Panc1 (cell line): ENCODE measurements at regions not wholly inside any gene's neighbourhood (a gene's known extent, or its start where the extent isn't known, plus 50 kb on each side); places are given as distances from the start of the nearest gene placed in this dataset.

Experiments
- ATAC-seq: fragments of 200-7000 bp; cut with Tn5 transposase; 2 replicates; pipeline ENCODE4 v1.9.1; 2020; ENCODE audit warnings: mild to moderate bottlenecking, moderate library complexity
- BruUV-seq: library from RNA; stranded (reverse); fragments of 400-500 nt; replicated peaks from 2 replicates; lab custom pipeline; 2021; lab: Mats Ljungman, UMichigan
- CTCF ChIA-PET: fragments of 300-600 bp; sonication (Branson Sonifier 250); formaldehyde crosslinking; loops from one replicate; lab custom pipeline; 2022; ENCODE audit warnings: antibody characterized with exemption; lab: Charles Lee
- POLR2A ChIA-PET: fragments of 300-600 bp; sonication (Branson Sonifier 250); formaldehyde crosslinking; loops from one replicate; lab custom pipeline; 2022; ENCODE audit warnings: antibody characterized with exemption; lab: Charles Lee
- DNase-seq: peaks from one replicate; pipeline ENCODE4 v3.0.0-alpha.2; 2010; ENCODE audit warnings: low read depth, low spot score
- H3K27ac ChIP-seq: 2 replicates; pipeline ENCODE4 v1.5.1; 2011; ENCODE audit warnings: mild to moderate bottlenecking, low read length, inconsistent platforms
- H3K27me3 ChIP-seq: fragments of 200-500 bp; sonication (Bioruptor generic); 2 replicates; pipeline ENCODE4 v1.6.0; 2014; ENCODE audit warnings: low read length, inconsistent platforms; ENCODE audit not compliant: control insufficient read depth, insufficient read depth
- H3K36me3 ChIP-seq: fragments of 200-500 bp; sonication (Bioruptor generic); 2 replicates; pipeline ENCODE4 v1.5.1; 2014; ENCODE audit warnings: inconsistent platforms, mild to moderate bottlenecking, low read length, moderate library complexity; ENCODE audit not compliant: control insufficient read depth, insufficient read depth
- H3K4me1 ChIP-seq: 2 replicates; pipeline ENCODE4 v1.5.1; 2011; ENCODE audit warnings: inconsistent platforms, mild to moderate bottlenecking, low read length, moderate library complexity; ENCODE audit not compliant: control insufficient read depth, insufficient read depth
- H3K4me3 ChIP-seq, 2 experiments: 2 replicates each; pipeline ENCODE4 v1.5.1; 2011 to 2012; ENCODE audit warnings: low read depth in 2 of 2, low read length in 2 of 2, mild to moderate bottlenecking in 2 of 2, inconsistent platforms in 1 of 2, moderate library complexity in 1 of 2
- H3K9me3 ChIP-seq: fragments of 200-500 bp; sonication (Bioruptor generic); 2 replicates; pipeline ENCODE4 v1.5.1; 2014; ENCODE audit warnings: low read depth, mild to moderate bottlenecking, inconsistent platforms, low read length, moderate library complexity; ENCODE audit not compliant: control insufficient read depth, insufficient read depth
- POLR2AphosphoS5 ChIP-seq: IDR thresholded peaks from 2 replicates; pipeline ENCODE4 v1.6.1; 2012; ENCODE audit warnings: mild to moderate bottlenecking, low read depth, low read length, moderate library complexity
- REST ChIP-seq, 2 experiments: IDR thresholded peaks; 2 replicates each; pipeline ENCODE4 v1.6.1; 2011 to 2012; ENCODE audit warnings: low read depth in 2 of 2, control low read depth in 1 of 2, low read length in 1 of 2, mild to moderate bottlenecking in 1 of 2, moderate library complexity in 1 of 2; ENCODE audit not compliant: insufficient read depth in 1 of 2
- SIN3A ChIP-seq: IDR thresholded peaks from 2 replicates; pipeline ENCODE4 v1.6.1; 2012; ENCODE audit warnings: low read depth, mild to moderate bottlenecking, low read length, moderate library complexity, borderline replicate concordance; ENCODE audit not compliant: insufficient read depth
- TCF7L2 ChIP-seq: IDR thresholded peaks from 2 replicates; pipeline ENCODE4 v1.6.1; 2011; ENCODE audit warnings: mild to moderate bottlenecking, low read depth, low read length, inconsistent platforms
- in situ Hi-C: cut with HindIII; loops from 2 replicates; pipeline ENCODE4 v1.10.0; 2016; ENCODE audit warnings: low sequenced_read_pairs, low pct_unique_long_range_greater_than_20kb
- intact Hi-C: fragments of 100-400 bp; cut with micrococcal nuclease; formaldehyde crosslinking; loops from one replicate; pipeline ENCODE4 v1.10.0; 2022; ENCODE audit not compliant: unreplicated experiment
- TF ChIP-seq, protein P1 (sequence below): fragments of 450-650 bp; IDR thresholded peaks from 2 replicates; pipeline ENCODE4 v1.5.1; 2017; ENCODE audit warnings: mild to moderate bottlenecking

- no peak for DNase-seq
- POLR2A ChIA-PET = no interaction called here
- in situ Hi-C loops (no loop called here), intact Hi-C loops (no loop called here)
- H3K36me3 ChIP-seq = no peaks in the 10 kb centered on the region; the same call in 1 of the 2 replicates
- no peak for ATAC-seq
- no peaks in the 10 kb centered on the region for H3K27me3 ChIP-seq
- TF ChIP-seq POLR2AphosphoS5 = no peak
- TF ChIP-seq REST (IDR thresholded peaks at IDR 0.05; ENCODE audit: insufficient read depth in 1 of 2, low read depth in 2 of 2, low read length in 1 of 2) = no peak
- TF ChIP-seq, protein P1, sequence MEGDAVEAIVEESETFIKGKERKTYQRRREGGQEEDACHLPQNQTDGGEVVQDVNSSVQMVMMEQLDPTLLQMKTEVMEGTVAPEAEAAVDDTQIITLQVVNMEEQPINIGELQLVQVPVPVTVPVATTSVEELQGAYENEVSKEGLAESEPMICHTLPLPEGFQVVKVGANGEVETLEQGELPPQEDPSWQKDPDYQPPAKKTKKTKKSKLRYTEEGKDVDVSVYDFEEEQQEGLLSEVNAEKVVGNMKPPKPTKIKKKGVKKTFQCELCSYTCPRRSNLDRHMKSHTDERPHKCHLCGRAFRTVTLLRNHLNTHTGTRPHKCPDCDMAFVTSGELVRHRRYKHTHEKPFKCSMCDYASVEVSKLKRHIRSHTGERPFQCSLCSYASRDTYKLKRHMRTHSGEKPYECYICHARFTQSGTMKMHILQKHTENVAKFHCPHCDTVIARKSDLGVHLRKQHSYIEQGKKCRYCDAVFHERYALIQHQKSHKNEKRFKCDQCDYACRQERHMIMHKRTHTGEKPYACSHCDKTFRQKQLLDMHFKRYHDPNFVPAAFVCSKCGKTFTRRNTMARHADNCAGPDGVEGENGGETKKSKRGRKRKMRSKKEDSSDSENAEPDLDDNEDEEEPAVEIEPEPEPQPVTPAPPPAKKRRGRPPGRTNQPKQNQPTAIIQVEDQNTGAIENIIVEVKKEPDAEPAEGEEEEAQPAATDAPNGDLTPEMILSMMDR = no peak
- no peak for TF ChIP-seq SIN3A
- TF ChIP-seq TCF7L2 = no peak
- H3K4me3 ChIP-seq = no peak overlapping the region
- H3K9me3 ChIP-seq = no peaks in the 10 kb centered on the region
- no peak overlapping the region for H3K27ac ChIP-seq
- CTCF ChIA-PET = no interaction called here
- BruUV-seq = no TSS peak
- H3K4me1 ChIP-seq = no peaks in the 10 kb centered on the region
These were observed 368.1 kb upstream of the GRIA1 start for GRCh38 chr5:153122403-153122802.

GRCh38 chr5:153130296-153130695 lies 360.2 kb upstream of the GRIA1 start:
- H3K27ac ChIP-seq = no peak overlapping the region
- no peak for TF ChIP-seq REST (IDR thresholded peaks at IDR 0.05; ENCODE audit: insufficient read depth in 1 of 2, low read depth in 2 of 2, low read length in 1 of 2)
- TF ChIP-seq TCF7L2 = no peak
- TF ChIP-seq, protein P1 = no peak
- no peak for TF ChIP-seq SIN3A
- no peak for TF ChIP-seq POLR2AphosphoS5
- intact Hi-C loops = no loop called here
- no peaks in the 10 kb centered on the region for H3K4me1 ChIP-seq
- no peaks in the 10 kb centered on the region for H3K9me3 ChIP-seq
- DNase-seq (no peak), ATAC-seq (no peak)
- no peak overlapping the region for H3K4me3 ChIP-seq
- in situ Hi-C loops = no loop called here
- no peaks in the 10 kb centered on the region for H3K27me3 ChIP-seq
- BruUV-seq = no TSS peak
- ChIA-PET CTCF (no interaction called here), POLR2A (no interaction called here)
- H3K36me3 ChIP-seq = no peaks in the 10 kb centered on the region; the same call in 1 of the 2 replicates
